Hepatocyte (in vitro differentiated cells): ENCODE measurements at regions not wholly inside any gene's neighbourhood (a gene's known extent, or its start where the extent isn't known, plus 50 kb on each side); places are given as distances from the start of the nearest gene placed in this dataset.

Source experiments
- DNase-seq: peaks from one replicate; pipeline ENCODE4 v3.0.0-alpha.2; 2016; ENCODE audit warnings: low spot score
- H2AFZ ChIP-seq: fragments of 200-600 bp; sonication (generic); 2 replicates; pipeline ENCODE4 v1.6.0; 2016; ENCODE audit warnings: antibody characterized with exemption, mild to moderate bottlenecking
- H3K27ac ChIP-seq: fragments of 200-600 bp; sonication (generic); 2 replicates; pipeline ENCODE4 v1.5.1; 2016; ENCODE audit warnings: mild to moderate bottlenecking
- H3K27me3 ChIP-seq: fragments of 200-600 bp; sonication (generic); 2 replicates; pipeline ENCODE4 v1.6.1; 2016
- H3K36me3 ChIP-seq: fragments of 200-600 bp; sonication (generic); replicated peaks from 2 replicates; pipeline ENCODE4 v1.5.1; 2016; ENCODE audit warnings: low read depth; ENCODE audit not compliant: insufficient read depth
- H3K4me1 ChIP-seq: fragments of 200-600 bp; sonication (generic); 2 replicates; pipeline ENCODE4 v1.5.1; 2016; ENCODE audit warnings: mild to moderate bottlenecking, moderate library complexity; ENCODE audit not compliant: insufficient read depth
- H3K4me2 ChIP-seq: fragments of 200-600 bp; sonication (generic); 2 replicates; pipeline ENCODE4 v1.6.0; 2016
- H3K4me3 ChIP-seq: fragments of 200-600 bp; sonication (generic); 2 replicates; pipeline ENCODE4 v1.5.1; 2016; ENCODE audit warnings: mild to moderate bottlenecking
- H3K79me2 ChIP-seq: fragments of 200-600 bp; sonication (generic); 2 replicates; pipeline ENCODE4 v1.6.0; 2017; ENCODE audit warnings: mild to moderate bottlenecking
- H3K9me2 ChIP-seq: fragments of 200-600 bp; sonication (generic); replicated peaks from 2 replicates; pipeline ENCODE4 v1.6.0; 2017; ENCODE audit warnings: mild to moderate bottlenecking; ENCODE audit not compliant: insufficient read depth
- H3K9me3 ChIP-seq: fragments of 200-600 bp; sonication (generic); 2 replicates; pipeline ENCODE4 v1.5.1; 2016; ENCODE audit warnings: low read depth, mild to moderate bottlenecking
- H4K20me1 ChIP-seq: fragments of 200-600 bp; sonication (generic); 2 replicates; pipeline ENCODE4 v1.6.0; 2016; ENCODE audit warnings: mild to moderate bottlenecking; ENCODE audit not compliant: insufficient read depth, poor library complexity, severe bottlenecking
- CTCF ChIP-seq: fragments of 200-600 bp; sonication (generic); IDR thresholded peaks from 2 replicates; pipeline ENCODE4 v1.5.1; 2016; ENCODE audit warnings: antibody characterized with exemption, mild to moderate bottlenecking; ENCODE audit not compliant: poor library complexity
- EZH2 ChIP-seq: fragments of 200-600 bp; sonication (generic); IDR thresholded peaks from 2 replicates; pipeline ENCODE4 v1.6.1; 2016; ENCODE audit warnings: antibody characterized with exemption, mild to moderate bottlenecking, borderline replicate concordance
- EZH2phosphoT487 ChIP-seq: fragments of 200-600 bp; sonication (generic); IDR thresholded peaks from one replicate; pipeline ENCODE4 v1.6.1; 2018; ENCODE audit warnings: antibody characterized with exemption, mild to moderate bottlenecking, low read depth, moderate library complexity; ENCODE audit not compliant: unreplicated experiment, severe bottlenecking
- WGBS: methylation state at CpG from one replicate; pipeline ENCODE4 v1.1.6; 2016; ENCODE audit warnings: low lambda C conversion rate; ENCODE audit errors: missing lambda C conversion rate; 5-methylcytosine and 5-hydroxymethylcytosine counted together

GRCh38 chr5:25107853-25108252 lies 463.1 kb upstream of the CDH10 start:
- H3K4me2 ChIP-seq = no peak overlapping the region
- WGBS = 58% methylated on average over 4 of the region's 4 CpGs

GRCh38 chr5:25099538-25099937 lies 454.8 kb upstream of the CDH10 start:
- TF ChIP-seq EZH2phosphoT487 (no peak), CTCF (no peak), EZH2 (no peak)

More at GRCh38 chr5:25107853-25108252, 463.1 kb upstream of the CDH10 start:
- Histone ChIP-seq H3K9me3 (no peaks in the 10 kb centered on the region), H3K4me1 (no peaks in the 10 kb centered on the region), H2AFZ (no peak overlapping the region), H3K27ac (no peak overlapping the region), H3K9me2 (no peaks in the 10 kb centered on the region), H4K20me1 (no peaks in the 10 kb centered on the region), H3K79me2 (no peaks in the 10 kb centered on the region), H3K4me3 (no peak overlapping the region), H3K36me3 (no peaks in the 10 kb centered on the region), H3K27me3 (no peaks in the 10 kb centered on the region)
- TF ChIP-seq CTCF (no peak), EZH2phosphoT487 (no peak), EZH2 (no peak)
- DNase-seq = no peak

GRCh38 chr5:25095261-25095660 lies 450.5 kb upstream of the CDH10 start:
- H3K9me2 ChIP-seq = no peaks in the 10 kb centered on the region
- no peak for DNase-seq
- H3K79me2 ChIP-seq = no peaks in the 10 kb centered on the region
- no peak overlapping the region for H3K27ac ChIP-seq
- H2AFZ ChIP-seq = no peak overlapping the region
- no peaks in the 10 kb centered on the region for H3K36me3 ChIP-seq
- no peak overlapping the region for H3K4me3 ChIP-seq
- H3K4me1 ChIP-seq = no peaks in the 10 kb centered on the region
- no peaks in the 10 kb centered on the region for H3K9me3 ChIP-seq
- H4K20me1 ChIP-seq = no peaks in the 10 kb centered on the region
- WGBS = 94% methylated on average over 2 of the region's 2 CpGs
- H3K27me3 ChIP-seq = no peaks in the 10 kb centered on the region
- H3K4me2 ChIP-seq = no peak overlapping the region
- TF ChIP-seq EZH2phosphoT487 = no peak
- TF ChIP-seq EZH2 = no peak
- TF ChIP-seq CTCF = no peak

More at GRCh38 chr5:25099538-25099937, 454.8 kb upstream of the CDH10 start:
- H3K9me3 ChIP-seq = no peaks in the 10 kb centered on the region
- WGBS = 85% methylated on average over 3 of the region's 3 CpGs
- H3K4me3 ChIP-seq = no peak overlapping the region
- no peaks in the 10 kb centered on the region for H3K36me3 ChIP-seq
- no peak overlapping the region for H3K4me2 ChIP-seq
- DNase-seq = no peak
- H3K27me3 ChIP-seq = no peaks in the 10 kb centered on the region
- no peak overlapping the region for H3K27ac ChIP-seq
- H3K9me2 ChIP-seq = no peaks in the 10 kb centered on the region
- no peak overlapping the region for H2AFZ ChIP-seq
- no peaks in the 10 kb centered on the region for H3K4me1 ChIP-seq
- H3K79me2 ChIP-seq = no peaks in the 10 kb centered on the region
- no peaks in the 10 kb centered on the region for H4K20me1 ChIP-seq

GRCh38 chr5:25094219-25094618 lies 449.4 kb upstream of the CDH10 start:
- H3K9me3 ChIP-seq = no peaks in the 10 kb centered on the region
- no peaks in the 10 kb centered on the region for H3K79me2 ChIP-seq
- H3K27me3 ChIP-seq = no peaks in the 10 kb centered on the region
- no peak overlapping the region for H3K4me3 ChIP-seq
- TF ChIP-seq EZH2 (no peak), EZH2phosphoT487 (no peak), CTCF (no peak)
- no peaks in the 10 kb centered on the region for H4K20me1 ChIP-seq
- no peaks in the 10 kb centered on the region for H3K36me3 ChIP-seq
- H2AFZ ChIP-seq = no peak overlapping the region
- 95% methylated on average over 2 of the region's 2 CpGs for WGBS
- no peak overlapping the region for H3K27ac ChIP-seq
- no peak for DNase-seq
- H3K4me2 ChIP-seq = no peak overlapping the region
- H3K4me1 ChIP-seq = no peaks in the 10 kb centered on the region
- no peaks in the 10 kb centered on the region for H3K9me2 ChIP-seq
